HG03378 (cell line): ENCODE measurements at regions not wholly inside any gene's neighbourhood (a gene's known extent, or its start where the extent isn't known, plus 50 kb on each side); places are given as distances from the start of the nearest gene placed in this dataset.

Experiments used
- ATAC-seq: cut with Tn5 transposase; IDR thresholded peaks from one replicate; pipeline ENCODE4 v1.9.1; 2021; ENCODE audit warnings: mild to moderate bottlenecking, moderate library complexity; ENCODE audit not compliant: unreplicated experiment

DNA sequence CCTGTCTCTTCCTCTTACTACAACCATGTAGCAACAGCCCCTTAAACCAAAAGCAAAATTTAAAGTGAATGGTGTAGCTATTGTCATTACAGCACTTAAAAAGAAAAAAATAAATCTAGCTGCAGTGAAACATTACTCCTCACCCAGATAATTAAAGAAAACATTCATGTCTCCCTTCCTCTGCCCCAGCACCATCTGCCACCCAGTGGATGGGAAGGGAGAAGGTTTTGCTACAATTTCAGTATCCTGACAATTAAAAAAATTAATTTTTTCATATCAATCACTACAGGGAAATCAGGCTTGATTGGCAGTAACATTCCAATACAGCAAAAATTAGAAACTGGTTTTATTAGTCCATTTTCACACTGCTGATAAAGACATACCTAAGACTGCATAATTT, 147.4 kb upstream of the PUM3 start:
- no peak for ATAC-seq

- no peak for ATAC-seq
Observed at GRCh38 chr9:2987679-2988078, 143.8 kb upstream of the PUM3 start.

GRCh38 chr9:2985343-2985742, 141.4 kb upstream of the PUM3 start:
- no peak for ATAC-seq

GRCh38 chr9:2984491-2984890, 140.6 kb upstream of the PUM3 start:
- no peak for ATAC-seq

GRCh38 chr9:2979957-2980610, 136.2 kb upstream of the PUM3 start:
- no peak for ATAC-seq

- ATAC-seq = no peak
Observed at GRCh38 chr9:2972475-2972874, 128.6 kb upstream of the PUM3 start.

- no peak for ATAC-seq
Observed at GRCh38 chr9:2970864-2971263, 127.0 kb upstream of the PUM3 start.

DNA sequence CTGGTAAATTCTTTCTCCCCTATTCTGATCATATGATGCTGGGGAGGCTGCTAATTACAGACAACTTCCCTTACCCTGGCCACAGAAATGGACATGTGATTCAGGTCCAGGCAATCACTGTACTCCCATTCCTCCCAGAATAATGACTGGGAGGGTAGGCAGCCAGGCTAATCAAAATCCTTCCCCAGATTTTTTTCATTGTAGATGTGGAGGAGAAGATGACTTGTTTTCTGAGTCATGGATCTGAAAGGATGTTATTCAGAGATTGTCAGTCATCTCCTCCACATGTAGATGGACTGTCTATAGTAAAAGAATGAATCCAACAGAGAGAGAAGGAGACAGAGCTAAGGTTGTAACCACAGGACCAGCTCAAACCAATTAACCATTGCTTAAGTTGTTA, 123.9 kb upstream of the PUM3 start:
- no peak for ATAC-seq

DNA sequence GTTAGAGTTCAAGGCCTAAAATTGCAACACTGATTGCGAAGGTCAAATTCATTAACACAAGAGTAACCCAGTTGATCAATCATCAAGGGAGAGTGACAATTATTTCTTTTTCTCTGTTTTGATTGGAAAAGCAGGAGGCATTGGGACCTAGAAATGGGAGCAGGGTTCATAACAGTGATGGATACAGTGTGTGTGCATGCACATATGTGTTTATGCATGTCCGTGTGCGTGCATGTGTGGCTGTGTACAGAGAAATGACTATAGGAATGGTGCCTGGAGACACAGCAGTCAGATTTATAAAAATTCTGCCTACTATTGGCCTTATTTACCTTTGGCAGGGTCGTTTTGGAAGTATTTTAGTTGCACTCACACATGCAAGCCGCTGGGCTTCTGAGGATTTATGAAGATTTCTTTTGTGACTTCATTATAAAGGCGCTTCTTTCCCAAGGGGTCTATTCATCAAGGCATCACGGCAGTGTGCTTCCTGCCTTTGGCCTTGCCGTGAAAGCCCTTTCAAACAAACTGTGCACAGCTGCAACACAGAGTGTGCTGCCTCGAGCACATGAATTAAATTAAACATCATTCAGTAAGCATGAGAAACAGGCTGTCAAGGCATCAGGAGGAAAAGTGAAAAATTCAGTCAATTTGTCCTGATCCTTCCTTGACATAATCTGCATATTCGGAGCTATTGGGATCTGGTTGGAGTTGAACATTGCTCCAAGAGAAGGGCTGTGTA, 122.8 kb upstream of the PUM3 start:
- ATAC-seq = no peak

DNA sequence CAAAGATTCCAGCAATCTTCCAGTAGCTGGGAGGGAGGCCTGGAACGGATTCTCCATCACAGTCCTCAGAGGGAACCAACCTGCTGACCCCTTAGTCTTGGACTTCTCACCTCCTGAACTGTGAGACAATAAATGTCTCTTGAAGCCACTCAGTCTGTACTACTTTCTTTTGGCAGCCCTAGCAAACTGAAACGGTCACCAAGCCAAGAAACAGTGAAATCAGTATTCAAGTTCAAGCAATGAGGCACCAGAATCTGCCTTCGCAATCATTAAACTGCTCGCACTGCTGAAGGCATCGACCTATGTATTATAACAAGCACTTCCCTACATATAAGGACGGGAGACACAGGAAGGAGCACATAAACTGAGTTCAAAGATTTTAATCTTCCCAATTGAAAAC, 120.6 kb upstream of the PUM3 start:
- no peak for ATAC-seq

DNA sequence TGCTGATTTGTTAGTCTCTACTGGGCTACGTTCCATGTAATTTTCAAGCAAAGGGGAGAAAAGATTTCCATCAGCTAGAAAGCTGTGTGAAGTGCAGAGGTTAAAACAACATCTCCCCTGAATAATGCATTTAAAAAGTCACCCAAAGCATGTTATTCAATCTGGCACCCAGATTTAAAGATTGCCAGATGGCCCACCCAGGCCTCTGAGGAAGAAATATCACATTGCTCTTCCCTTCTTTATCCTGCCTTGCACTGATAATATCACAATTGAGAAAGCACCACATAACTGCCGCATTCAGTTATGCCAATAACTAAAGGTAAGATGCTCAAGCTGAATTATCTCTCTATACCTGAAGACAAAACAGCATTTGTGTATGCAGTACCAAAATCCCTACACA, 119.4 kb upstream of the PUM3 start:
- ATAC-seq = no peak

DNA sequence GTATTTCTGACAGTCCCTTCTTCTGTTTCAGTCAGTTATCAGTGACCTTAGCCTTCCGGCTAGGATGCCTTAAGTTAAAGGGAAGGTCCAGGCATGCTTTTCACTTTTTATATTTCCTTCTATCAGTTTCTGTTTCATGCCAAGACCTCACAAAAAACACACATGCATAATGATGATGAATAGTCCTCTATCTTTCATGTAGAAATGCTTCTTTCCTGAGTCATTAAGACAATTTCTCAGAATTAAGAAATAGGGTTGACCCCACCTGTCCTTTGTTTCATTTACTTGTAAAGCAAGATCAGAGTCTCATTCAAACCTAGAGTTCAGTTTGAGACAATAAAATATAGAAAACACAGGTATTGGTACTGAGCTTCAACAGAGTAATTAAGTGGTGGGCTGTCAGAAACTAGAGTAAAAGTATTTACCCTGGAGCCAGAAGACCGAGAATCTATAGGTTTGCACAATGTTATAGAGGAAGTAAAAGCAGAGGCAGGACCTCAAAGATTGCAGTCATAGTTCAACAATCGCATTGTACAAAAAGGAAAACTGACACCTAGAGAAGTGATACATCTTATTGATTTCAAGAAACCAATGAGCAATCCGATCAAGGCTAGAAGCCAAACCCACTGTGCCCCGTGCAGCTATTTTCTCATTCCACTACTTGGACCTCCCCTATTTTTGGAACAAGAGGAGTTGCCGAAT, 118.7 kb upstream of the PUM3 start:
- ATAC-seq = no peak

DNA sequence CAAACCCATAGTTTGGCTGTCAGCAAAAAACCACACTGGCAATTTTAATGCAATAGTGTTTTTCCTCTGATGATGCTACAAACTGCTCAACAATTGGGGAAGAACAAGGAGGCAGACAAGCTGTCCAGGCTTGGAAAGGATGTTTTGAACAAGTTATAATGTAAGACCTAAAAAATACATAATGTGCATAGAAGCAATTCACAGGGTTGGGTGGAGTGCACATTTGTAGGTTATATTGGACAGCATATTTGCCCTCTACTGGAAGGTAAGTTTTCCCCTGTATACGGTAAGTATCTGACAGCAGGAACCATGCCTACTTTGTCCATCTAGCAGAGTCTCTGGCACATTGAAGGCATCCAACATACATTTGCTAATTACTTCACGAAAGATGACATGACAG, 114.3 kb upstream of the PUM3 start:
- ATAC-seq = no peak

DNA sequence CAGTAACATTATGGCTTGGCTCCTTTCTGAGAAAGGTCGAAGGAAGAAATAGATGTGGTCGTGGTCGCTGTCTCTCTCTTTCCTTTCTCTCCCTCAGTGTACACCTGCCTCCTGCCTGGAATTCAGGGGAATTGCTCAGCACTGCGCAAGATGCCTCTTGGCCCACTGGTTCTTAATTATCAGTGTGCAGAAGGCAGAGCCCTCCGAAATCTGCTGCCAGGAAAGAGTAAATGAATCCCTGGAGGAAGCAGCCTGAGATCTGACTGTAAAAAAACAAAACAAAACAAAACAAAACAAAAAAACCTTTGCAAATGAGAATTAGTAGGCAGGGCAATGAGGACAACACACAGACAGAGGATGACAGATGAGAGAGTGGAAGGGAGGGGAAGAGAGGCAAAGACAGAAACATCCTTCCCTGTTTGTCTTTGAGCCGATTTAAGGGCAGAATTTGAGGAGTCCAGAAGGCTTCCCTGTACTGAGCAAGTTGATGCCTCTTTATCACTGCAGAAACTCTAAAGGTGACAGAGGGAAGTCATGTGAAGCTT, 113.8 kb upstream of the PUM3 start:
- no peak for ATAC-seq

DNA sequence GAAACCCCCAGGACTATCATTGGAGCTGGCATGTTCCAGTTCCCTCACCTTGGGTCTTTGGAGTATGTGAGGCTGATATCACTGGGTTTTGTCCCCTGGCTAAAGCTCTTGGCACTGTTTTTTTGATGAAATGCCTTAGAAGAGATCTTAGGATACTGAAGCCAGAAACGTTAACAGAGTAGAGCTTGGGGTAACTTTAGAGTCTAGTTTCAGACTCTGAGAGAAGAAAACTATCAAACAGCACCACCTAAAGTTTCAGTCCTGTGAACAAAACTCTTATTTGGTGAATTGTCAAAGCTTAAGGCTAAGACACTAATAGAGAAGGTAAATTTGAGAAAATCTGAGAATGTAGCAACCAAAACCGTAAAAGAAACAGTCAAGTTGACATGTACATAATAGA, 111.7 kb upstream of the PUM3 start:
- no peak for ATAC-seq

- no peak for ATAC-seq
Observed at GRCh38 chr9:2939368-2939767, 95.5 kb upstream of the PUM3 start.

DNA sequence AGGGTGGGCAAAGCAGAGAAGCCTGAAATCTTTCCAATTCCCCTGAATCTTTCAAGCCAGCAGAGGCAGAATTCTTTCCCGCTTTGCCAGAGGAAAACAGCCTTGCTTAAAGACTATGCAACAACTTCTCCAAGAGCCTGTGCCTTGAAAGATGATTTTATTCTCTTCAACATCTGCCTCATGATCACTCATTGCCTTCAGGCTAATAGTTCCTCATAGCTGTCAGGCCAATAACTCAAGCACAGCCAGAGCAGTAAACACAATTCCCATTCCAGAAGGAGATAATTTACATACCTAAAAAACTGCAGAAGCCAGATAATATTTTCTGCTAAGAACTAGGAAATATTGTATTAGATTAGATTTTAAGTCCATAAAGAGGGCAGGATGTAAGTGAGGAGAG, 92.3 kb upstream of the PUM3 start:
- ATAC-seq = no peak

GRCh38 chr9:2934883-2935282, 91.0 kb upstream of the PUM3 start:
- no peak for ATAC-seq

DNA sequence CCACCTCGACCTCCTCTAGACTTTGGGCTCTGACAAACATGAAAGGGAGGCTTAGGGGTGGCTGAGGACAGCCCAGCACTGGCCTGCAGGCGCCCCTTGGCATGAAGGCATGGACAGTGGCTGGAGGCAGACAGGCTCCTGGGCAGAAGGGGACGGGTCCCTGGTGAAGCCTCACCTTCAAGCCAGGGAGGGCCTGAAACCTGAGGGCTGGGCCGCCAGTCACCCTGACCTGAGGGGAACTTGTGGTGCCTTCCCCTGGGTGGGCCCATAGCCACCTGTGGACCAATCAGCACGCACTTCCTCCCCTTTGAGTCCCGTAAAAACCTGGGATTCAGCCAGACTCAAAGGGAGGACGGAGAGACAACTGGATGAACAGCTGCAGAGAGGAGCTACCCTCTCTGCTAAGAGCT, 90.4 kb upstream of the PUM3 start:
- no peak for ATAC-seq

GRCh38 chr9:2933165-2934095, 89.5 kb upstream of the PUM3 start:
- ATAC-seq = no peak

DNA sequence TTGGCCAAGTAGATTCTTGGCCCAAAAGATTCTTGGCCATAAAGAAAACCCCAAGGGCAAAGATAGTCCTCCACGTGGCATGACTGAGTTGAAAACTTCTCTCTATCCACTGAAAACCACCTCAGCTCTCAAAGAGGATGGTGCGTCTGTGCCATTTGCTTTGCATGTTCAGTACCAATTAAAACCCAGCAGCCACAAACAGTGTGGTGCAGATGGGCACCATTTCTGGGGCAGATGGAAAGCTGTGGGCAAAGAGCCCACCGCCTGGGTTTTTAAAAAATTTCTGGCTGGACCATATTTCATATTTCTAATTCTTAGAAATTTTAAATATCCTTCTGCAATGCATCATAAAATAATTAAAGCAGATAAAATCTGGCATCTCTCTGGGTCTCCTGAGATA, 84.5 kb upstream of the PUM3 start:
- ATAC-seq = no peak
